ENCODE measurements at regions not wholly inside any gene's neighbourhood (a gene's known extent, or its start where the extent isn't known, plus 50 kb on each side); places are given as distances from the start of the nearest gene placed in this dataset.

- no peak for DNase-seq
Observed at GRCh38 chr3:127337911-127338531, 50.2 kb upstream of the PRR20G start.

Data from NCI-H1694 (cell line).